ENCODE measurements at regions not wholly inside any gene's neighbourhood (a gene's known extent, or its start where the extent isn't known, plus 50 kb on each side); places are given as distances from the start of the nearest gene placed in this dataset.
"Not testable (repeated sequence)": the region's sequence is repeated elsewhere in the genome, so short reads cannot be mapped to it uniquely, and the experiment has no call there.

DNA sequence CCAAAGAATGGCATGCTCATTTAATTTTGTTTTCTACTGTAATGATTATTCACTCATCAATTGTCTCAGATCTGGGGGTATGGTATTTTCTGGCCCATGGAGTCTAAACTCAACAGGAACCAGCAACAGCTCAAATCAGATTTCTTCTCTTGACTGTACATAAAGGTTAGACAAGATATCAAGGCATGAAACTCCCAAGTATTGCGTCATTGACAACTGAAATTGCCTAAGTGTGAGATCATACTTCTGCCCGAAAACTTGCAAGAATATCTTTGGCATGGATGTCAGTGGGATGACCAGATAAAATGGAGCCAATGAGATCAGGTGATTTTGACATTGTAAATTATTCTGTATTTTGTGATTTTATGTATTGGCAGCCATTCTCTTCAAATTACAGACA, 141.7 kb upstream of the STK32A start:
- Mint-ChIP-seq H3K36me3 (no peaks in the 10 kb centered on the region), H3K9me3 (peaks cover 0 to 6% (median 2%) of the 10 kb centered on the region in 11 donors), H3K4me3 (no peak overlapping the region), H3K4me1 (no peaks in the 10 kb centered on the region), H3K27me3 (peaks cover 4 to 26% (median 18%) of the 10 kb centered on the region in 5 donors), H3K27ac (no peak overlapping the region)
- Histone ChIP-seq H3K4me3 (ENCODE audit: low read length) (no peak overlapping the region), H3K27ac (ENCODE audit: low read depth, low read length) (no peak overlapping the region), H3K4me1 (ENCODE audit: control insufficient read depth in 2 of 2, insufficient read depth in 2 of 2, low read length in 2 of 2) (no peaks in the 10 kb centered on the region), H3K27me3 (ENCODE audit: control insufficient read depth in 2 of 2, insufficient read depth in 2 of 2, low read length in 2 of 2) (peaks cover 0 to 3% of the 10 kb centered on the region in 2 donors), H3K36me3 (ENCODE audit: control insufficient read depth in 2 of 3, insufficient read depth in 3 of 3, low read length in 3 of 3) (no peaks in the 10 kb centered on the region), H3K9me3 (ENCODE audit: control insufficient read depth in 2 of 3, low read length in 3 of 3) (no peaks in the 10 kb centered on the region)
- intact Hi-C loops (cut with micrococcal nuclease): no loop called here
- no peak for ATAC-seq
- POLR2A ChIA-PET: no interaction called here
- CTCF ChIA-PET: no interaction called here
- DNase-seq: no peak

DNA sequence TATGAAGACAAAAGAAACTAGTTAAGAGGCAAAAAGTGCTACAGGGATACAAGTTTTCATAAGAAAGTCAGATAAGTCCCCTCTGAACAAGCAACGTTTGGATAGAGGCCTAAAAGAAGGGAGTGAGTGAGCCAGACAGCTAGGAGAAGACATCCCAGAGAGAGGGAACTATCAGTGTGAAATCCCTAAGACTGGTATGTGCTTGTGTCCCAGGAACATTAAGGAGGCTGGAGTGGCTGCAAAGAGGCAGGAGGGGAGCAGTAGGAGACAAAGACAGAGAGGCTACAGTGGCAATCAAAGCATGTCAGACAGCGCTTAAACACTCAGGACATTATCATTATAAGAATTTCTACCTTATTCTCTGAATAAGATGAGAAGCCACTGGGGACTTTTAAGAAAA, 139.1 kb upstream of the STK32A start:
- DNase-seq: no peak
- Mint-ChIP-seq H3K4me1 (no peaks in the 10 kb centered on the region), H3K4me3 (no peak overlapping the region), H3K9me3 (peaks cover 0 to 2% (median 0%) of the 10 kb centered on the region in 11 donors), H3K27me3 (peaks cover 4 to 23% (median 18%) of the 10 kb centered on the region in 5 donors), H3K27ac (no peak overlapping the region), H3K36me3 (no peaks in the 10 kb centered on the region)
- Histone ChIP-seq H3K4me3 (ENCODE audit: low read length) (no peak overlapping the region), H3K4me1 (ENCODE audit: control insufficient read depth in 2 of 2, insufficient read depth in 2 of 2, low read length in 2 of 2) (no peaks in the 10 kb centered on the region), H3K9me3 (ENCODE audit: control insufficient read depth in 2 of 3, low read length in 3 of 3) (no peaks in the 10 kb centered on the region), H3K27me3 (ENCODE audit: control insufficient read depth in 2 of 2, insufficient read depth in 2 of 2, low read length in 2 of 2) (peaks cover 0 to 3% of the 10 kb centered on the region in 2 donors), H3K27ac (ENCODE audit: low read depth, low read length) (no peak overlapping the region), H3K36me3 (ENCODE audit: control insufficient read depth in 2 of 3, insufficient read depth in 3 of 3, low read length in 3 of 3) (no peaks in the 10 kb centered on the region)
- ChIA-PET CTCF (no interaction called here), POLR2A (no interaction called here)
- no peak for ATAC-seq
- intact Hi-C loops (cut with micrococcal nuclease): no loop called here

DNA sequence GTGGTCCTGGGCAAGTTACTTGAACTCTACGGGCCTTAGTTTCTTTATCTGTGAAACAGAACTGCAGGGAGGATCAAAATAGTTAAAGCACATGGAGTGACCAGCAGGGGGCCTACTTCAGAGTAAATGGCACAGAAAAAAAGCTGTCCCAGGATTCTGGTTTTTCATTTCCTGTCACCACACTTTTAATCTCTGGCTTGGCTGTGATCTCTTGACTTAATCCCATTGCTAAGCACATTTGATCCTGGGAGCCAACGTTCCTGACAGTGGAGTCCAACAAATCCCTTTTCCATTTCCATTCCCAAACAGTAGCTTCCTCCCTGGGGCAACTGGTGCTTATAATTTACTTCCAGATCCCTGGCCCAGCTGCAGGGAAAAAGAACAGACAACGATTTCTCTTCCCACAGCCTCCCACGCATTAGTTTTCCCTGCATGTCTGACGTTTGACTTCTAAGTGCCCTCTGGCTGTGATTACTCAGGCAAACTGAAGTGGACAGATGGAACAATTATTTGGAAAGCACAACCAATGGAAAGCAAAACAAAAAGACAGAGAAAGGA, 136.5 kb upstream of the STK32A start:
- Mint-ChIP-seq H3K36me3 (no peaks in the 10 kb centered on the region), H3K9me3 (no peaks in the 10 kb centered on the region), H3K27ac (no peak overlapping the region), H3K4me3 (no peak overlapping the region), H3K4me1 (peaks cover 0 to 2% (median 0%) of the 10 kb centered on the region in 7 donors), H3K27me3 (peaks cover 0 to 13% (median 0%) of the 10 kb centered on the region in 5 donors)
- DNase-seq (no peak), ATAC-seq (no peak)
- ChIA-PET POLR2A (no interaction called here), CTCF (interaction anchor here (0.6 to 1.2 kb wide), 2 partner anchors 18 to 90 kb away, joined by 3 to 4 read pairs; no protein-coding TSS in a partner anchor)
- no peaks in the 10 kb centered on the region for H3K36me3 ChIP-seq (ENCODE audit: control insufficient read depth in 2 of 3, insufficient read depth in 3 of 3, low read length in 3 of 3)
- intact Hi-C loops (cut with micrococcal nuclease): loop anchor here (1.0 to 2.0 kb wide), 2 partner anchors 90 to 91 kb away; no protein-coding TSS in a partner anchor
- no peak overlapping the region for H3K27ac ChIP-seq (ENCODE audit: low read depth, low read length)
- no peaks in the 10 kb centered on the region for H3K4me1 ChIP-seq (ENCODE audit: control insufficient read depth in 2 of 2, insufficient read depth in 2 of 2, low read length in 2 of 2)
- H3K9me3 ChIP-seq (ENCODE audit: control insufficient read depth in 2 of 3, low read length in 3 of 3): no peaks in the 10 kb centered on the region
- H3K27me3 ChIP-seq (ENCODE audit: control insufficient read depth in 2 of 2, insufficient read depth in 2 of 2, low read length in 2 of 2): peaks cover 0 to 3% of the 10 kb centered on the region in 2 donors
- no peak overlapping the region for H3K4me3 ChIP-seq (ENCODE audit: low read length)

DNA sequence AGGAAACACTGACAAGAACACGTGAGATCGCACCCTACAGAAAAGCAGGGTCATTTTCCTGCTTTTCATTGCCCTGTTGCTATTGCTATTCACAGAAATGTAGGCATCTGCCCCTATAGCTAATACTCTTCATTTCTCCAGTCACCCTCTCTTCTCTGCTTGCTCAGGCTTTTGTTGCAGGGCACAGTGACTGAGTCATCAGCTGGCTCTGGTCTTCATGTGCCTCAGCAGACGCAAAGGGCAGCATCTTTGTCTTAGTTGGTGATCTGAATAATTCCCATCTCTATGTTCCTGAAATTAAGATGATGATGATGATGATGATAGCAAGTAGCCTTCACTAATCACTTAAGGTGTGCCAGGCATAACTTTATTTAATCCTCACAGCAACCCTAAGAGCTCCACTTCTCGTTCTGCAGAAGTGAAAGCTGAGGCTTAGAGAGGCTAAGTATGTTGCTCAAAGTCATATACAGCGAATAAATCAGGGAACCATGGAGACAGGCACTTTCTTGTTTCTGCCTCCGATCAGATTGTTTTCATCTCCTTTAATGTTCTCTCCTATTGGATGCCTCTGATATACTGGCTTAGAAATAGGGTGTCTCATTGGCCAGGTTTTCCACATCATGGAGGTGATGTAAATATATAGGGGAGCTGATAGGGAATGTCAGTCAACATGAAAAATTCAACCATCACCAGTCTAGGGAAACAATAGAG, 133.0 kb upstream of the STK32A start:
- CTCF ChIA-PET: interaction anchor here (1.3 kb wide), 1 partner anchor 9 kb away, joined by 4 read pairs; no protein-coding TSS in a partner anchor

DNA sequence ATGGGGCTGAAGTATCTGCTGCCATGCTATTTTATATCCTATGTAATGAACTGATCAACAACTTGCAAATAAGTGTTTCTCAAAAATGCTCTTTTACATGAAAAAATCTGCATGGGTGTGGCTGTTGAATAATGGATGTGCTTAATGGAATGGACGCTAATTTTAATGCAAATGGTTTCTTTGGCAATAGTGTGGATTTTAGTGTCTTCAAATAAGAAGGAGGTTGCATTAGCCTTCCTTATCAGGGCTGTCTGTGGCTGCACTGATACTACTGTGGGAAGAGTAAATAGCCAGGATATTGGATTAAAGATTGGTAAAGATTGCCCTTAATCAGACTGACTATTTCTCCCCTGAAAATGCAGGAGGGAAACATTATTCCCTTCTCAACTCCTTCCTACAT, 121.9 kb upstream of the STK32A start:
- Histone ChIP-seq H3K27ac (ENCODE audit: low read depth, low read length) (no peak overlapping the region), H3K9me3 (ENCODE audit: control insufficient read depth in 2 of 3, low read length in 3 of 3) (no peaks in the 10 kb centered on the region), H3K27me3 (ENCODE audit: control insufficient read depth in 2 of 2, insufficient read depth in 2 of 2, low read length in 2 of 2) (no peaks in the 10 kb centered on the region), H3K4me1 (ENCODE audit: control insufficient read depth in 2 of 2, insufficient read depth in 2 of 2, low read length in 2 of 2) (no peaks in the 10 kb centered on the region), H3K36me3 (ENCODE audit: control insufficient read depth in 2 of 3, insufficient read depth in 3 of 3, low read length in 3 of 3) (no peaks in the 10 kb centered on the region), H3K4me3 (ENCODE audit: low read length) (no peak overlapping the region)
- peaks cover 0 to 13% (median 0%) of the 10 kb centered on the region in 5 donors for H3K27me3 Mint-ChIP-seq
- no peak overlapping the region for H3K4me3 Mint-ChIP-seq
- intact Hi-C loops (cut with micrococcal nuclease): no loop called here
- ATAC-seq (no peak), DNase-seq (no peak)
- peaks cover 0 to 5% (median 0%) of the 10 kb centered on the region in 11 donors for H3K9me3 Mint-ChIP-seq
- H3K27ac Mint-ChIP-seq: no peak overlapping the region
- H3K36me3 Mint-ChIP-seq: no peaks in the 10 kb centered on the region
- ChIA-PET POLR2A (no interaction called here), CTCF (no interaction called here)
- H3K4me1 Mint-ChIP-seq: no peaks in the 10 kb centered on the region

More for the DNA sequence above, 133.0 kb upstream of the STK32A start:
- POLR2A ChIA-PET: no interaction called here
- no peak overlapping the region for H3K4me3 ChIP-seq (ENCODE audit: low read length)
- Mint-ChIP-seq H3K36me3 (no peaks in the 10 kb centered on the region), H3K27ac (no peak overlapping the region), H3K4me1 (peaks cover 0 to 2% (median 0%) of the 10 kb centered on the region in 7 donors), H3K9me3 (peaks cover 0 to 2% (median 0%) of the 10 kb centered on the region in 11 donors), H3K27me3 (peaks cover 0 to 5% (median 0%) of the 10 kb centered on the region in 5 donors), H3K4me3 (no peak overlapping the region)
- no peak overlapping the region for H3K27ac ChIP-seq (ENCODE audit: low read depth, low read length)
- no peaks in the 10 kb centered on the region for H3K36me3 ChIP-seq (ENCODE audit: control insufficient read depth in 2 of 3, insufficient read depth in 3 of 3, low read length in 3 of 3)
- intact Hi-C loops (cut with micrococcal nuclease): no loop called here
- DNase-seq (no peak), ATAC-seq (no peak)
- H3K27me3 ChIP-seq (ENCODE audit: control insufficient read depth in 2 of 2, insufficient read depth in 2 of 2, low read length in 2 of 2): no peaks in the 10 kb centered on the region
- no peaks in the 10 kb centered on the region for H3K4me1 ChIP-seq (ENCODE audit: control insufficient read depth in 2 of 2, insufficient read depth in 2 of 2, low read length in 2 of 2)
- H3K9me3 ChIP-seq (ENCODE audit: control insufficient read depth in 2 of 3, low read length in 3 of 3): no peaks in the 10 kb centered on the region

DNA sequence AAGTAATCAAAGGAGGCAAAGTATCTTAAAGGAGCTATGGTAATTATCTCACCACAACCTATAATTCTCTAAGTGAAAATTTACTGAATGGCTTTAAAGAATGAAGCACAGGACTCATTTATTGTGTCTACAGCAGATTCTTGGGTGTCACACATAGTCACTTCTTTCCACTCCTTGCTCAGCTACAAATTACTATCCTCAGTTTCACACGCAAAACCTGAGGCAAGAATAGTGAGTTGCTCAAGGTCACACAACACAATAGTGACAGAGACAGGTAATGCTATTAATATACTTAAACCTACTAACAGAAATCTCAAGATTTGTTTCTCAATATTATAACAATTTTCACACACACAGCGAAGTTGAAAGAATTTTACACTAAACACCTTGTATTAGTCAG, 120.9 kb upstream of the STK32A start:
- Histone ChIP-seq H3K4me1 (ENCODE audit: control insufficient read depth in 2 of 2, insufficient read depth in 2 of 2, low read length in 2 of 2) (no peaks in the 10 kb centered on the region), H3K27me3 (ENCODE audit: control insufficient read depth in 2 of 2, insufficient read depth in 2 of 2, low read length in 2 of 2) (no peaks in the 10 kb centered on the region), H3K36me3 (ENCODE audit: control insufficient read depth in 2 of 3, insufficient read depth in 3 of 3, low read length in 3 of 3) (no peaks in the 10 kb centered on the region), H3K4me3 (ENCODE audit: low read length) (no peak overlapping the region), H3K9me3 (ENCODE audit: control insufficient read depth in 2 of 3, low read length in 3 of 3) (no peaks in the 10 kb centered on the region), H3K27ac (ENCODE audit: low read depth, low read length) (no peak overlapping the region)
- intact Hi-C loops (cut with micrococcal nuclease): no loop called here
- H3K4me3 Mint-ChIP-seq: no peak overlapping the region
- DNase-seq: no peak
- no peak for ATAC-seq
- POLR2A ChIA-PET: no interaction called here
- no peaks in the 10 kb centered on the region for H3K4me1 Mint-ChIP-seq
- peaks cover 0 to 5% (median 0%) of the 10 kb centered on the region in 11 donors for H3K9me3 Mint-ChIP-seq
- H3K27ac Mint-ChIP-seq: no peak overlapping the region
- peaks cover 0 to 6% (median 0%) of the 10 kb centered on the region in 5 donors for H3K27me3 Mint-ChIP-seq
- CTCF ChIA-PET: no interaction called here
- no peaks in the 10 kb centered on the region for H3K36me3 Mint-ChIP-seq

DNA sequence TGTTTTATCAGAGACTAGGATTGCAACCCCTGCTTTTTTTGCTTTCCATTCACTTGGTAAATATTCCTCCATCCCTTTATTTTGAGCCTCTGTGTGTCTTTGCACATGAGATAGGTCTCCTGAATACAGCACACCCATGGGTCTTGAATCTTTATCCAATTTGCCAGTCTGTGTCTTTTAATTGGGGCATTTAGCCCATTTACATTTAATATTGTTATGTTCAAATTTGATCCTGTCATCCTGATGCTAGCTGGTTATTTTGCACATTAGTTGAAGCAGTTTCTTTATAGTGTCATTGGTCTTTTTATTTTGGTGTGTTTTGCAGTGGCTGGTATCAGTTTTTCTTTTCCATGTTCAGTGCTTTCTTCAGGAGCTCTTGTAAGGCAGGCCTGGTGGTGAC, 95.1 kb upstream of the STK32A start:
- H3K27ac ChIP-seq (ENCODE audit: low read depth, low read length); H3K4me1 ChIP-seq (ENCODE audit: control insufficient read depth in 2 of 2, insufficient read depth in 2 of 2, low read length in 2 of 2); ATAC-seq; H3K36me3 ChIP-seq (ENCODE audit: control insufficient read depth in 2 of 3, insufficient read depth in 3 of 3, low read length in 3 of 3); POLR2A ChIA-PET; H3K4me3 Mint-ChIP-seq; CTCF ChIA-PET; intact Hi-C loops (cut with micrococcal nuclease); H3K27me3 Mint-ChIP-seq; H3K36me3 Mint-ChIP-seq; H3K9me3 ChIP-seq (ENCODE audit: control insufficient read depth in 2 of 3, low read length in 3 of 3); DNase-seq; H3K4me3 ChIP-seq (ENCODE audit: low read length); H3K27ac Mint-ChIP-seq; H3K27me3 ChIP-seq (ENCODE audit: control insufficient read depth in 2 of 2, insufficient read depth in 2 of 2, low read length in 2 of 2); H3K4me1 Mint-ChIP-seq: not testable (repeated sequence)
- peaks cover 13 to 55% (median 27%) of the 10 kb centered on the region in 11 donors for H3K9me3 Mint-ChIP-seq
